GM18951 (cell line): ENCODE measurements at regions not wholly inside any gene's neighbourhood (a gene's known extent, or its start where the extent isn't known, plus 50 kb on each side); places are given as distances from the start of the nearest gene placed in this dataset.

Source experiments
- POLR2A ChIP-seq: IDR thresholded peaks from 4 replicates; pipeline ENCODE4 v1.6.1; 2011; ENCODE audit warnings: mild to moderate bottlenecking; ENCODE audit not compliant: insufficient read length, insufficient read depth; ENCODE audit errors: extremely low read depth
- in situ Hi-C: fragments of 300-500 bp; cut with MboI; formaldehyde crosslinking; loops from one replicate; pipeline ENCODE4 v1.12.0; 2022; ENCODE audit warnings: low sequenced_read_pairs, mixed read lengths, inconsistent platforms; ENCODE audit not compliant: unreplicated experiment

GRCh38 chr11:70496591-70497535 is 98.5 kb downstream of the CTTN start:
- TF ChIP-seq POLR2A = no peak
- in situ Hi-C loops = no loop called here

DNA sequence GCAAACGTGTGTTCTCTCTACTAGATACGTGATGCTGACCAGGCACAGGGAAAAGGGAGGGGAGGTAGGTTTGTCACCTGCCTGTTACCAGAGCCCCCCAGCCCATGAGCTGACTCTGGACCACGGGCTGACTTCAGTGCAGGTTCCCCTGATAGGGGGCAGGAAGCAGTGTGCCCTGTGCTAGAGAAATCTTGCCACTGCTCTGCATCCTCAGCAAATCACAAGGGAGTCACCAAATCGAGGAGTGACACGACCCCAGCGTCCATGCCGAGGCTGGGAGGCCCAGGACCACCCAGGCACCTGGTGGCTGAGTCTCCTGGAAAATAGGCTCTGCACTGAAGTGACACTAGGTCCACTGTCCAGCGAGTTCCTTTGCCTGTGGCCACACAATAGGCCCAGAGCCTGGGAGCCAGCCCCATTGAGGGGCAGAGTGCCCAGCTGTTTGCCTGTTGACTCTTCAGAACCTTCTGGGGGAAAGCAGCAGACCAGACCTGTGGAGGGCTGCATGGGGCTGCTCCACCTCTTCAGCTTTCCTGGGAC is 99.3 kb downstream of the CTTN start:
- in situ Hi-C loops = no loop called here
- no peak for TF ChIP-seq POLR2A

DNA sequence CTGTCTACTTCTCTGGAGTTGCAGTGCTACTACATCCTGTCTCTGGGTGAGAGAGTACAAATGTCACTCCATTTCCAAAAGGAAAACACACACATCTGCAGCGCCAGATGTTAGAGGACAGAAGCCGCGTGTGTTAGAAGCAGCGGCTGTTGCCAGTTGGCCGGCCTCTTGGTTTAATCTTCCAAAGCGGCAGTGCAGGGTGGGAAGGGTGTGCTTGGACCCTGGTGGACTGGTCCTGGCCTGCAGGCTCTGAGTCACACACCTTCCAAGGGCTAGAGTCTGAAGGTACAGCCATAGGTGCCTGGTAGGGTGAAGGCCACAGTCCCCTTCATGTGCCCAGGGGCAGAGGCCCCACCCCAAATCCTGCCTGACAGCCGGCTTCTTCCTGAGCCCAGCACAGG is 99.8 kb downstream of the CTTN start:
- TF ChIP-seq POLR2A = no peak
- in situ Hi-C loops = no loop called here

GRCh38 chr11:70498976-70499801 is 100.9 kb downstream of the CTTN start:
- in situ Hi-C loops = no loop called here
- no peak for TF ChIP-seq POLR2A

GRCh38 chr11:70500076-70500847 is 101.9 kb downstream of the CTTN start:
- in situ Hi-C loops = no loop called here
- no peak for TF ChIP-seq POLR2A

GRCh38 chr11:70501051-70501901 is 102.9 kb downstream of the CTTN start:
- in situ Hi-C loops = no loop called here
- TF ChIP-seq POLR2A = no peak

- in situ Hi-C loops = no loop called here
- no peak for TF ChIP-seq POLR2A
Observed at GRCh38 chr11:70501933-70502540, 103.7 kb downstream of the CTTN start.

- no peak for TF ChIP-seq POLR2A
- in situ Hi-C loops = no loop called here
Observed at GRCh38 chr11:70502677-70503467, 104.5 kb downstream of the CTTN start.

- no peak for TF ChIP-seq POLR2A
Observed at GRCh38 chr11:70503468-70504221, 105.3 kb downstream of the CTTN start.

DNA sequence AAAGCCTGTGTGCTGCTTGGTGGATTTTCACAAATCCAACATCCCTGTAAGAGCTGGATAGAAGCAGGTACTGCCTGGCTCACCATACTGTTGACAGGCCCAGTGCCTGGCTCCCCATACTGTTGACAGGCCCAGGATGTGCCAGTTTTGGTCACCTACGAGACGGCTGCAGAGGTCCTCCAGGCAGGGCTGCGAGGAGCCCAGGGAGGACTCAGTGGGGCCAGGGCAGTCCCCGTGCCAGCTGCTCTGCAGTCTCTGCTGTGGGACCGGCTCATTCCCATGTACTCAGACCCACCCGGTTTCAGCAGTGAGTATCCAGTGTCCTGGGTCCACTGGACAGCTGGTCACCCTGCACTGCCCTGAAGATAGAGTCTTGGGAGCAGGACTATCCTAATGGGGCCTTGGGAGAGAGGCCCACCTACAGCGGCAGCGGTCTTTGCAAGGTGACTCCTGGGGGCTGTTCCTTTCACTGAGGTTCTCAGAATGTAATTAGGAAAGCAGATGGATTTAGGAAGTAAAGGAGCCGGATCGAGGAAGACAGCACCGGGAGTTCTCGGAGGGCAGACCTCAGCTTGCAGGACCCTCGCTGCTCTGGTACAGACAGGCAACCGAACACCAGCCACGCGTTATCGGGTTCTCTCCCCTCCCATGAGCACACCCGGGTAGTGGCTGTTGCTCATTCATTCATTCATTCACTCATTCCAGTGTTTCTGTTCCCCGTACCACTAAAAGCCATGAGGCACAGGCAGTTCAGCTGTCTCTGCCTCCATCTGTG is 106.1 kb downstream of the CTTN start:
- TF ChIP-seq POLR2A = no peak

More at GRCh38 chr11:70503468-70504221, 105.3 kb downstream of the CTTN start:
- in situ Hi-C loops = no loop called here

More for the DNA sequence above, 106.1 kb downstream of the CTTN start:
- in situ Hi-C loops = no loop called here
